Activated T-cell treated with anti-CD3 and anti-CD28 coated beads for 48 hours (primary cell): ENCODE measurements at regions not wholly inside any gene's neighbourhood (a gene's known extent, or its start where the extent isn't known, plus 50 kb on each side); places are given as distances from the start of the nearest gene placed in this dataset.
"Not testable (repeated sequence)": the region's sequence is repeated elsewhere in the genome, so short reads cannot be mapped to it uniquely, and the experiment has no call there.

Source experiments
- DNase-seq: peaks from one replicate; pipeline ENCODE4 v3.0.0-alpha.2; 2020; ENCODE audit warnings: low read depth

GRCh38 chr1:83238654-83239053 is 760.3 kb downstream of the TTLL7 start:
- not testable (repeated sequence) for DNase-seq

DNA sequence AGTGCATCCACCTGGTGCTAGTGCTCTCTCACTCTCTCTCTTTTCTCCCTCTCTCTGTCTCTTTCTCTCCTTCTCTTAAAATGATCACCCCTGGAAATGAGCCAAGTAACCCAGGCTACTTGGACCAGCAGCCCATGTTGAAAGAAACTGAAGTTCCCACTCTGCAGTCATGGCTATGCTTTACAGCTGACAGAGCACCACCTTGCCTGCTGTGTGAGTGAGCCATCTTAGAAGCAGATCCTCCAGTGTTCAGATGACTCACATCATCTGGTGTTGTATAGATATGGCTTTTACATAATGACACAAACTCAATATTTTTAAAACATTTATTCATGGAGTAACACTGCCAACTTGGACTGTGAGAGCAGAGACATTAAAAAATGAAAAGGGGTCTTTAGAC is 779.1 kb downstream of the TTLL7 start:
- DNase-seq = not testable (repeated sequence)

GRCh38 chr1:83218036-83218716 is 780.8 kb downstream of the TTLL7 start:
- not testable (repeated sequence) for DNase-seq

DNA sequence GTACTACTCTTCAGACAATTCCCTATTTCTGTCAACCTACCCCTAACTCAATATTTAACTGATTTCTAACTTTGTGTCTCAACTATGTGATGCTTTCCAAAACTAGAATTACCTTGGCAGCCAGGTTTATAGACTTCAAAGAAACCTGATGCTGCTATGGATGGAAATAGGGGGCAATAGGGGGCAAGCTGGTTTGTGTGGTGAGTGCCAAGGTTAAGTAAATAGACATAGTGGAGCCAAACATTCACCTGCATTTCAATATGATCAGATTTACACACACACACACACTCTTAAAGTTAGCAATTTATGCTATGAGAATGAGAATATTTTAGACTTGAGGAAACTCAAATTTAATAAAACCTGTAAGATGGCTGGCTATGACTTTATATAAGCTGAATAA is 784.6 kb downstream of the TTLL7 start:
- not testable (repeated sequence) for DNase-seq

DNA sequence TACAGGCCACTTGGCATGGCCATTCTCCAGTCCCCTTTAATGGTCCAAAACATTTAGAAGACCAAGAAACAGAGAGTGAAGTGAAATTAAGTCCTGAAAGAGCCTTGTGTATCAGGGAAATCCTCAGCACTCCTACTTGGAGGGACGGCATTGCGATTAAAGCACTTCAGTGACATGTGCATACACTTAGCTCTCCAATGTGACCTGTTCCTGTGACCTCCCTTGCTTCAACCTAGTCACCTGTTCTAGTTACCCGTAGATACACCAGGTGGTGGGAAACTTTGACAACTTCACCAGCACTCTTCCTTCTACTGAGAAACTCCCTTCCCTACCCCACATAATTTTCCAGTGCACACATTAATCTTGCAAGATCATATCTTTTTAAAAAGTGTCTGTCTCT is 785.3 kb downstream of the TTLL7 start:
- not testable (repeated sequence) for DNase-seq

DNA sequence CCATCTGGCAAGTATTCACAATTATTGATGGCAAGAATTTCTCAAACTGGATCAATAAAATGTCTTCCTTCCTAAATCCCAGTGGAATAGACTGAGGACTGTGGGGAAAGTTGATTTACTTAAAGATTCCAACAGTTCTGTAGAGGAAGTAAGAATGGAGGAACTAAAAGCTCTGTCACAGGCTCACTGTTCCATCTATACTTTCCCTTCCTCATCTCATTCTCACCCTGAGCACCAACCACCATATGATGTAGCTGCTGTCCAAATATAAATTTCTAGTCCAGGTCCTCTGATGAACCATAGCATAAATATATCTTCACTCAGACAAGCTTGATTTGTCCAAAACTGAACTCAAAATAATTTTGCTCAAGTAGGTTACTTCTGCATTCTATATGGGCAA is 786.9 kb downstream of the TTLL7 start:
- DNase-seq = not testable (repeated sequence)

DNA sequence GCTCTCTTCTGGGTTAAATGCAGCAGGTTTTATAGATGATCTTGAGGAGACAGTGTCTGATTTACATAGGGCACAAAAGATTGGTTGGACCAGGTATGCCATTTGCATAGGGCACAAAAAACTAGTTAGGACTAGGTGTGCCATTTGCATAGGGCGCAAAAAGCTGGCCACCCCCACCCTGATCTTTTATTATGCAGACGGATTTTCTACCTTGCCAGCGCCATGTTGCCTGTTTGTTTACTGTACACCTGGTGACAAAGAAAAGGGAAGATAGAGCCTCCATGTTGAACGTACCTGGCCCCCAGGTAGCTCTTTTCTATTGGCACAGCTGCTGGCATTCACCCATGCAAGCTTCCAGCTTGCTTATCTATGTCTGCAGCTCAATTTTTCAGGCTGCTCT is 790.4 kb downstream of the TTLL7 start:
- DNase-seq = not testable (repeated sequence)

DNA sequence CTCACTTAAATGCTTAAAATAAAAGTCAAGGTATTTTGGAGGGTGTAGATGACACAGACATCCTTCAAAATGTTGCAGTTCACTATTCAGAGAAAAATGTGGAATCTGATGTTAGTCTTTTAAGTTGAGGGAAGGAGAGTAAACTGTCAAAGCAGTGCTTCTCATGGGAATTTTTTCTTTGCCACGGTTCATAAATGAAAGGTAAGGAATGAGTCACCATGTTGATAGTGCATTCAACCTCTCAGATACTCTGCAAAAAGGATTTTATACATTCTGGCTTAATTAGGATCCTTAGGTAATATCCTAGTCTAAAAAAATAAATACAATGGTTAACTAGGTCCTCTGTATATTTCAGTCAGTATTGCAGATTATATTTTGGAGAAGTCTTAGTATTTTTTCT is 804.3 kb downstream of the TTLL7 start:
- not testable (repeated sequence) for DNase-seq

DNA sequence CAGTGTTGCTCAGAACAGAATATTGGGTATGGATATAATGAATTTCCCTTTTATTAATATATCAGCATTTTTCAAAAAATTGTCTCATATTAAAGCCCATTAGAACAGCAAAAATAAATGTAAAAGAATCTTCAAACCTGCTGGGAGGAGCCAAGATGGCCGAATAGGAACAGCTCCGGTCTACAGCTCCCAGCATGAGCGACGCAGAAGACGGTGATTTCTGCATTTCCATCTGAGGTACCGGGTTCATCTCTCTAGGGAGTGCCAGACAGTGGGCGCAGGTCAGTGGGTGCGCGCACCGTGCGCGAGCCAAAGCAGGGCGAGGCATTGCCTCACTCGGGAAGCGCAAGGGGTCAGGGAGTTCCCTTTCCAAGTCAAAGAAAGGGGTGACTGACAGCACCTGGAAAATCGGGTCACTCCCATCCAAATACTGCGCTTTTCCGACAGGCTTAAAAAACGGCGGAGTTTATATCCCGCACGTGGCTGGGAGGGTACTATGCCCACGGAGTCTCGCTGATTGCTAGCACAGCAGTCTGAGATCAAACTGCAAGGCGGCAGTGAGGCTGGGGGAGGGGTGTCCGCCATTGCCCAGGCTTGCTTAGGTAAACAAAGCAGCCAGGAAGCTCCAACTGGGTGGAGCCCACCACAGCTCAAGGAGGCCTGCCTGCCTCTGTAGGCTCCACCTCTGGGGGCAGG is 816.8 kb downstream of the TTLL7 start:
- not testable (repeated sequence) for DNase-seq

- DNase-seq = not testable (repeated sequence)
Measured at GRCh38 chr1:83180621-83181020, 818.3 kb downstream of the TTLL7 start.

DNA sequence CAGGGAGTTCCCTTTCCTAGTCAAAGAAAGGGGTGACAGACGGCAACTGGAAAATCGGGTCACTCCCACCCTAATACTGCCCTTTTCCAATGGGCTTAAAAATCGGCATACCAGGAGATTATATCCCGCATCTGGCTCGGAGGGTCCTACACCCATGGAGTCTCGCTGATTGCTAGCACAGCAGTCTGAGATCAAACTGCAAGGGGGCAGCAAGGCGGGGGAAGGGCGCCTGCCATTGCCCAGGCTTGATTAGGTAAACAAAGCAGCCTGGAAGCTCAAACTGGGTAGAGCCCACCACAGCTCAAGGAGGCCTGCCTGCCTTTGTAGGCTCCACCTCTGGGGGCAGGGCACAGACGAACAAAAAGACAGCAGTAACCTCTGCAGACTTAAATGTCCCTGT is 831.3 kb downstream of the TTLL7 start:
- not testable (repeated sequence) for DNase-seq

GRCh38 chr1:83163879-83164475 is 835.0 kb downstream of the TTLL7 start:
- not testable (repeated sequence) for DNase-seq

DNA sequence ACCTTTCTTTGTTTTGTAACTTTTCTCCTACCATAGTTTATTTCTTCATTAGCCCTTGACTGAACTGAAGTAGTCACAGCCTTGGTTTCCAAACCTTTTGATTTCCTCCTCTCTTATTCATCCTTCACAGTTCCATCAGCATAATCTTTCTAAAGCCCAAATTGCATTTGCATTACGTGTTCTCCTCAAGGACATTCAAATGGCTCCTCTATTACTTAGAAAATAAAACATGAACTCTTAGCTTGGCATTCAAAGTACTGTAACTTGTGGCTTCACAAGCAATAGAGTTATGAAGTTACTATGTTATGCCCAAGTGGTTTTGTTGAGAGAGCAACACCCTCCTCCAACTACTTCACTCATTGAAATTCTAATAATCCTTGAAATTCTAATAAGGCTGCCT is 840.0 kb downstream of the TTLL7 start:
- DNase-seq = not testable (repeated sequence)

GRCh38 chr1:83154306-83154705 is 844.6 kb downstream of the TTLL7 start:
- DNase-seq = not testable (repeated sequence)

DNA sequence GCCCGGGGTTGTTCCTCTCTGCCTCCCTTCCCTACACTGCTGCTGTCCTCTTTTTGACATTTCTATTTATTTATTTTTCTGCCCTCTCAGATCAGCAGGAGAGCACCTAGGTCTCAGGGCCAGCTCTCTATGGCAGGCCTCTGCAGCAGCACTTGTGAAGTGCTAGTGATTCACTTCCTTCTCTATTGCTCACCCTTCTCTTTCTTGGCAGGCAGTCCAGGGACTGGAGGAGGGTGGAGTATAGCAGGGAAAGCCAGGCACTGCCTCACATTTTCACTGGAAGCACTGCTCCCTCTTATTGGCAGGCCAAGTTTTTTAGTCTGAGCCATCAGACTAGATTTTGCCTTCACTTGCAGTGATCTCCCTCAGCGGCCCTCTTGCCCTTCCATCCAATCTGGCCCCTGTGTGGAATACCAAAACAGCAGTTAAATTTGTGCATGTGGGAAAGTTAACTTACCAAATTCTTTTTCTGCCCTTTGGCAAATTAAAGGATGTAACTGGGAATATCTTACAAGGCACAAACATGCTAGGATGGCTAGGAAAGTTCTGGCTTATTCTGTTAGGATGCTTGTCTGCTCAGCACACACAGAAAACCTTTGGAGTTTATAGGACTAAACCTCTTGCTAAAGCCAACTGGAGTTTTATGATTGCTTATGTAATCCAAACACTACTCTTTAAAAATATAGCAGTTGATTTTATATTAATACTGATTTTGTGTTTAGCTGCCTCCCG is 847.6 kb downstream of the TTLL7 start:
- not testable (repeated sequence) for DNase-seq

DNA sequence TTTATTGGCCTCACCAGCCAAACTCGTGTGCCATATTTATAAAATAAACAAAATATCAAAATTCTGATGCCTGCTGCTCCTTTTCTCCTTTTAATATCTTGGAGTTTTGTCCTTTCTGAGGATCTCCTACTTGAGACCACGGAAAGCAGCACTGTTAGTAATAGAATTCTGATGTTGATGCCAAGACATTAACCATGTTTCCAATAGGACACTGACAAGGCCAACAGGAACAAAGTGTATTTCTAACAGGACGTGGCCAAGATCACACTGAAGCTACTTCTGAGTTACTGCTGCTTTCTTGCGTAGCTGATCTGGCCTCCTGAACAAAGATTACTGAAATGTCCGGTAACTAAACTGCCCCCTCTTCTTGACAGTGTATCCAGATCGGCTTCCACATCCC is 848.5 kb downstream of the TTLL7 start:
- DNase-seq = not testable (repeated sequence)

DNA sequence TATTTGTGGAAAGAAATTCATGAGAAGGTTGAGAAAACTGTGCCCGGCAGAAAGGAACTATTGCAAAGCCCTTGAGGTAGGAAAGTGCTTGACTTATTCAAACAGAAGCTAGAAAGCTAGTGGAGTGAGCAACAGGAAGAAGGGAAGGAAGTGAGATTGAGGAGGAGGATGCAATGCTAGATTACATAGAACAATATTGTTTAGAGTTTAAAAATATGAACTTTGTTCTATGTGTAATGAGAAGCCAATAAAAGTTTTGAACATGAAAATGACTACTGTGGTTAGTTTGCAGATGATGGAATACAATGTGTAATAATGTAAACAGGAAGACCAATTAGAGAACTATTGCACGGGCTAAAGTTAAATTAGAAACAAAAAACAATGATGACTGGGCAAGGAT is 853.1 kb downstream of the TTLL7 start:
- not testable (repeated sequence) for DNase-seq

GRCh38 chr1:83142802-83143201 is 856.1 kb downstream of the TTLL7 start:
- DNase-seq = not testable (repeated sequence)

DNA sequence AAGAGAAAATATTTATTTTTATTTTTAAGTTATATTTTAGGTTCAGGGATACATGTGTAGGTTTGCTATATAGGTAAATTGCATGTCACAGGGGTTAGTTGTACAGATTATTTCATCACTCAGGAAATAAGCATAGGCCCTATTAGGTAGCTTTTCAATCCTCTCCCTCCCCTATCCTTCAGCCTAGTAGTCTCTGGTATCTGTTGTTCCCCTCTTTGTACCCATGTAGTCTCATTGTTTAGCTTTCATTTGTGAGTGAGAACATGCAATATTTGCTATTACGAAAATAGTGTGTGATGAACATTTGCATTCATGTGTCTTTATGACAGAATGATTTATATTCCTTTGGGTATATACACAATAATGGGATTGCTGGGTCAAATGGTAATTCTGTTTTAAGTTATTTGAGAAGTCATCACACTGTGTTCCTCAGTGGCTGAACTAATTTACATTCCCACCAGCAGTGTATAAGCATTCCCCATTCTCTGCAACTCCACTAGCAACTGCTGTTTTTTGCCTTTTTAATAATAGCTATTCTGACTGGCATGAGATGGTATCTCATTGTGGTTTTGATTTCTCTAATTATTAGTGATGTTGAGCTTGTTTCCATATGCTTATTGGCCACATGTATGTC is 863.3 kb downstream of the TTLL7 start:
- not testable (repeated sequence) for DNase-seq

- DNase-seq = not testable (repeated sequence)
Measured at GRCh38 chr1:83134322-83135014, 864.5 kb downstream of the TTLL7 start.

DNA sequence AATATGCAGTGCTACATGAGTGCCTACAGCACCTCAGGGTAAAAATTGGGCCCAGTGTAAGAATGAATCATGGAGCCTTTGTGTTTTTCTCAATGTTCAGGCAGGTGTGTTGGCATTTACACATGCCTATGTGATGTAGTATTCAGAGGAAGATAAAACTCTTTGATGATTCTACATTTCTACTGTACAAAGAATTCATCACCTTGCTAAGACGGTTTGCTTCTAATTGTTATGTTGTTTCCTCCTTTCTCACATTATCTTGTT is 867.3 kb downstream of the TTLL7 start:
- DNase-seq = no peak
